MM.1S (cell line): ENCODE measurements at regions not wholly inside any gene's neighbourhood (a gene's known extent, or its start where the extent isn't known, plus 50 kb on each side); places are given as distances from the start of the nearest gene placed in this dataset.

Experiments
- DNase-seq: peaks from one replicate; pipeline ENCODE4 v3.0.0-alpha.2; 2015
- H2AFZ ChIP-seq: fragments of 300-600 bp; sonication (generic); 2 replicates; pipeline ENCODE4 v1.6.0; 2016; ENCODE audit warnings: antibody characterized with exemption, low read length
- H3F3A ChIP-seq: fragments of 300-600 bp; sonication (generic); 2 replicates; pipeline ENCODE4 v1.6.1; 2016; ENCODE audit warnings: mild to moderate bottlenecking, antibody characterized with exemption, low read length, moderate library complexity, mixed read lengths; ENCODE audit not compliant: insufficient read depth
- H3K27ac ChIP-seq: fragments of 300-600 bp; sonication (generic); 2 replicates; pipeline ENCODE4 v1.5.1; 2016; ENCODE audit warnings: mild to moderate bottlenecking, low read length
- H3K27me3 ChIP-seq: fragments of 300-600 bp; sonication (generic); replicated peaks from 2 replicates; pipeline ENCODE4 v1.6.0; 2016; ENCODE audit warnings: low read length; ENCODE audit not compliant: insufficient read depth
- H3K36me3 ChIP-seq: fragments of 300-600 bp; sonication (generic); replicated peaks from 2 replicates; pipeline ENCODE4 v1.6.1; 2016; ENCODE audit warnings: mild to moderate bottlenecking, low read length, mixed read lengths; ENCODE audit not compliant: insufficient read depth
- H3K4me1 ChIP-seq: fragments of 300-600 bp; sonication (generic); 2 replicates; pipeline ENCODE4 v1.6.1; 2016; ENCODE audit warnings: low read length, mixed read lengths
- H3K4me2 ChIP-seq: fragments of 300-600 bp; sonication (generic); 2 replicates; pipeline ENCODE4 v1.6.0; 2016; ENCODE audit warnings: low read depth, low read length
- H3K4me3 ChIP-seq: fragments of 300-600 bp; sonication (generic); 2 replicates; pipeline ENCODE4 v1.5.1; 2016; ENCODE audit warnings: low read length, mixed read lengths
- H3K79me2 ChIP-seq: fragments of 300-600 bp; sonication (generic); 2 replicates; pipeline ENCODE4 v1.6.1; 2016; ENCODE audit warnings: mixed run types, low read length, mixed read lengths
- H3K9ac ChIP-seq: fragments of 300-600 bp; sonication (generic); 2 replicates; pipeline ENCODE4 v1.6.1; 2016; ENCODE audit warnings: low read length, mixed read lengths
- H3K9me2 ChIP-seq: fragments of 300-600 bp; sonication (generic); replicated peaks from 2 replicates; pipeline ENCODE4 v1.6.1; 2016; ENCODE audit warnings: mild to moderate bottlenecking, low read length, mixed read lengths; ENCODE audit not compliant: insufficient read depth
- H3K9me3 ChIP-seq: fragments of 300-600 bp; sonication (generic); replicated peaks from 2 replicates; pipeline ENCODE4 v1.6.1; 2016; ENCODE audit warnings: mild to moderate bottlenecking, low read length, mixed read lengths; ENCODE audit not compliant: insufficient read depth
- H4K20me1 ChIP-seq: fragments of 300-600 bp; sonication (generic); 2 replicates; pipeline ENCODE4 v1.6.1; 2016; ENCODE audit warnings: mild to moderate bottlenecking, low read length, moderate library complexity, mixed read lengths; ENCODE audit not compliant: insufficient read depth
- EZH2 ChIP-seq: fragments of 300-600 bp; sonication (generic); optimal IDR thresholded peaks from 2 replicates; pipeline ENCODE3; 2017; ENCODE audit warnings: low read depth, mild to moderate bottlenecking, antibody characterized with exemption, low read length, mixed read lengths
- EZH2phosphoT487 ChIP-seq: fragments of 300-600 bp; sonication (generic); IDR thresholded peaks from 2 replicates; pipeline ENCODE4 v1.6.1; 2018; ENCODE audit warnings: antibody characterized with exemption, low read length
- TF ChIP-seq, protein P1 (sequence below): fragments of 300-600 bp; sonication (generic); IDR thresholded peaks from 2 replicates; pipeline ENCODE4 v1.5.1; 2016; ENCODE audit warnings: antibody characterized with exemption, low read length, mixed read lengths

DNA sequence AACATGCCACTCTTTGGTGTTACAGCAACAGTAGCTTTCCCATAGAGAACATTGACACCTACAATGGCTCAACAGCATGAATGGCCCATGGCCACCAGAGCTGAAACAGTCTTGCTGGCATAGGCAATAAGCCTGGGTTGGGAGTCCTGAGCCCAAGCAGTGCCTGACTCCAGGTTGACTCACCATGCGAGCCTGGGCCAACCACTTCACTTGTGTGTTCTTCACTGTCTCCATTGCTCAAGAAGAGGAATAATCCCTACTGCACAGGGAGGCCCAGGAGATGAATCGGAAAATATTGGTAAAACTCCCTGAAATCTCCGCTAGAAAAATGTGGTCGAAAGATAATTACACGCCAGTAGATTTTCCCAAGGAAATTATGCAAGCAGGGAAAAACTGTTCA is 89.2 kb upstream of the INHBA start:
- Histone ChIP-seq H3K27ac (no peak overlapping the region), H3K79me2 (no peaks in the 10 kb centered on the region), H3F3A (no peaks in the 10 kb centered on the region), H2AFZ (no peak overlapping the region), H3K9me2 (no peaks in the 10 kb centered on the region), H3K27me3 (no peaks in the 10 kb centered on the region), H3K4me2 (no peak overlapping the region), H4K20me1 (no peaks in the 10 kb centered on the region), H3K36me3 (no peaks in the 10 kb centered on the region), H3K4me1 (no peaks in the 10 kb centered on the region), H3K9ac (no peak overlapping the region), H3K4me3 (no peak overlapping the region), H3K9me3 (no peaks in the 10 kb centered on the region)
- DNase-seq = no peak
- TF ChIP-seq, protein P1, sequence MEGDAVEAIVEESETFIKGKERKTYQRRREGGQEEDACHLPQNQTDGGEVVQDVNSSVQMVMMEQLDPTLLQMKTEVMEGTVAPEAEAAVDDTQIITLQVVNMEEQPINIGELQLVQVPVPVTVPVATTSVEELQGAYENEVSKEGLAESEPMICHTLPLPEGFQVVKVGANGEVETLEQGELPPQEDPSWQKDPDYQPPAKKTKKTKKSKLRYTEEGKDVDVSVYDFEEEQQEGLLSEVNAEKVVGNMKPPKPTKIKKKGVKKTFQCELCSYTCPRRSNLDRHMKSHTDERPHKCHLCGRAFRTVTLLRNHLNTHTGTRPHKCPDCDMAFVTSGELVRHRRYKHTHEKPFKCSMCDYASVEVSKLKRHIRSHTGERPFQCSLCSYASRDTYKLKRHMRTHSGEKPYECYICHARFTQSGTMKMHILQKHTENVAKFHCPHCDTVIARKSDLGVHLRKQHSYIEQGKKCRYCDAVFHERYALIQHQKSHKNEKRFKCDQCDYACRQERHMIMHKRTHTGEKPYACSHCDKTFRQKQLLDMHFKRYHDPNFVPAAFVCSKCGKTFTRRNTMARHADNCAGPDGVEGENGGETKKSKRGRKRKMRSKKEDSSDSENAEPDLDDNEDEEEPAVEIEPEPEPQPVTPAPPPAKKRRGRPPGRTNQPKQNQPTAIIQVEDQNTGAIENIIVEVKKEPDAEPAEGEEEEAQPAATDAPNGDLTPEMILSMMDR = no peak
- TF ChIP-seq EZH2phosphoT487 (no peak), EZH2 (no peak)

DNA sequence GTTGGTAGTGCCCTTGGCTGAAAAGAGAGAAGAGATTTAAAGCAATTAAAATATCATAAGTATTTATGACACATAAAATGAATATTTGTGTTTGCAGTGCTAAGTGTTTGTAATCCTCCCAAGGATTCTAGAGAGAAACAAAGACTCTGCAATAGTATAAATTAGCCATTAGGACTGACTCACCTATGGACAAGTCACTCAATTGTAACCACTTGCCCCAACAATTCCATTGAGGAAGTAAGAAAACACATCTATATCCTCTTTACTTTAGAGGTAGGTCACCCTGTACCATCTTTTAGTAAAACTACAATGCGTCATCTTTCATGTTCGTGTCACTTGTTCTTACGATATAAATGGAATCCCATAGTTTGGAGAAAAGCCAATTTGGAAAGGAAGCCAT is 85.7 kb upstream of the INHBA start:
- Histone ChIP-seq H3K4me3 (no peak overlapping the region), H3K9me3 (no peaks in the 10 kb centered on the region), H2AFZ (no peak overlapping the region), H3K79me2 (no peaks in the 10 kb centered on the region), H3K9me2 (no peaks in the 10 kb centered on the region), H3K4me1 (no peaks in the 10 kb centered on the region), H3K36me3 (no peaks in the 10 kb centered on the region), H3K9ac (no peak overlapping the region), H3K27ac (no peak overlapping the region), H3K27me3 (no peaks in the 10 kb centered on the region), H3K4me2 (no peak overlapping the region), H3F3A (no peaks in the 10 kb centered on the region), H4K20me1 (no peaks in the 10 kb centered on the region)
- no peak for DNase-seq
- TF ChIP-seq EZH2phosphoT487 = no peak
- TF ChIP-seq EZH2 = no peak
- TF ChIP-seq, protein P1 = no peak

DNA sequence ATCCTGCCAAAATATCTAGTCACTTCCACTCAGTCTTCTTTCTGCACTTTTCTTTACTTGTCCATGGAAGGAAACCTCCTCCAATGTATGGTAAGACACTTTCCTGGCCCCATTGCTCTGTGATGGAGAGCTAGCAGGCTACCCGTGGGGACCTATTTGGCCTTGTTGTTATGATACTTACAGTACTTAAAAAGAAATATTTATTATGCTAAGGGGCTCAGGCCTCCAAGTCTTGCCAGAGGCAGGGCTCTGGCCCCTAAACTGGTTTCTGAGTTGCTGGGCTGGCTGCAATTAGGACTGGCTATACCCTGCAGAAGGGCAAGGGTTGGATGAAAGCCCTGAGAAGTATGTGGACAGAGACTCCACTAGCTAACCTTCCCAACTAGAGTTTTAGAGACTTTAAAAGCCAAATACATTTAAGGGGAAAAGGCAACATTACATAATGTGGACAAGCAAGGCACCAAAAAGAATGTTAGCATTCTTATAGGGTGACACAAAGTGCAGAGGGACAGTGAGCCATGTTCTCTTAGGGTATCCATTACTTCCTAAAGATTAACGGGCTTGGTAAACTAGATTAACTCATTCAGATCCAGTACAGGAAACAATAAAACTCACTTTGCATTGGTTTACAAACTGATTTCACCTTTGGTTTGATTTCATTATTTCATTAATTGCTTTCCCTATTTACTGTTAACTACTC is 84.9 kb upstream of the INHBA start:
- no peaks in the 10 kb centered on the region for H3K27me3 ChIP-seq
- no peaks in the 10 kb centered on the region for H3K36me3 ChIP-seq
- H3K27ac ChIP-seq = no peak overlapping the region
- no peaks in the 10 kb centered on the region for H3K4me1 ChIP-seq
- no peak overlapping the region for H3K4me2 ChIP-seq
- H3K9me3 ChIP-seq = no peaks in the 10 kb centered on the region
- no peak overlapping the region for H3K4me3 ChIP-seq
- H2AFZ ChIP-seq = no peak overlapping the region
- no peaks in the 10 kb centered on the region for H4K20me1 ChIP-seq
- H3F3A ChIP-seq = no peaks in the 10 kb centered on the region
- TF ChIP-seq EZH2 (no peak), EZH2phosphoT487 (no peak)
- TF ChIP-seq, protein P1 = no peak
- no peaks in the 10 kb centered on the region for H3K9me2 ChIP-seq
- no peak for DNase-seq
- no peak overlapping the region for H3K9ac ChIP-seq
- no peaks in the 10 kb centered on the region for H3K79me2 ChIP-seq
